Parathyroid adenoma (tissue), 2 donors: ENCODE measurements at regions not wholly inside any gene's neighbourhood (a gene's known extent, or its start where the extent isn't known, plus 50 kb on each side); places are given as distances from the start of the nearest gene placed in this dataset.
A peak's percentile ranks its signal among the peaks of the same experiment; 100 is the strongest.

ENCODE experiments used
- H2AFZ ChIP-seq: fragments of 300-600 bp; sonication (generic); one replicate; pipeline ENCODE4 v1.7.0; 2017; ENCODE audit warnings: antibody characterized with exemption, mild to moderate bottlenecking
- H3K27ac ChIP-seq: fragments of 300-600 bp; sonication (generic); one replicate; pipeline ENCODE4 v1.7.0; 2017
- H3K27me3 ChIP-seq: fragments of 300-600 bp; sonication (generic); one replicate; pipeline ENCODE4 v1.7.0; 2017; ENCODE audit warnings: low read length; ENCODE audit not compliant: control insufficient read depth, insufficient read depth
- H3K36me3 ChIP-seq: fragments of 300-600 bp; sonication (generic); one replicate; pipeline ENCODE4 v1.7.0; 2017; ENCODE audit warnings: low read length; ENCODE audit not compliant: control insufficient read depth, insufficient read depth
- H3K4me1 ChIP-seq: fragments of 300-600 bp; sonication (generic); one replicate; pipeline ENCODE4 v1.7.0; 2017; ENCODE audit warnings: control low read depth
- H3K4me2 ChIP-seq: fragments of 300-600 bp; sonication (generic); one replicate; pipeline ENCODE4 v1.7.0; 2017; ENCODE audit warnings: low read length
- H3K4me3 ChIP-seq: fragments of 300-600 bp; sonication (generic); one replicate; pipeline ENCODE4 v1.7.0; 2017; ENCODE audit warnings: low read depth, low read length
- H3K79me2 ChIP-seq: fragments of 300-600 bp; sonication (generic); one replicate; pipeline ENCODE4 v1.7.0; 2017; ENCODE audit warnings: control low read depth
- H3K9ac ChIP-seq: fragments of 300-600 bp; sonication (generic); one replicate; pipeline ENCODE4 v1.7.0; 2017; ENCODE audit warnings: mild to moderate bottlenecking
- H3K9me3 ChIP-seq: fragments of 300-600 bp; sonication (generic); one replicate; pipeline ENCODE4 v1.7.0; 2017; ENCODE audit warnings: low read length; ENCODE audit not compliant: control insufficient read depth
- TF ChIP-seq, protein P1 (sequence below): fragments of 300-600 bp; sonication (generic); IDR thresholded peaks from one replicate; pipeline ENCODE4 v1.7.0; 2017; ENCODE audit warnings: antibody characterized with exemption, mild to moderate bottlenecking
- donor health status: primary hyperparathyroidism.

DNA sequence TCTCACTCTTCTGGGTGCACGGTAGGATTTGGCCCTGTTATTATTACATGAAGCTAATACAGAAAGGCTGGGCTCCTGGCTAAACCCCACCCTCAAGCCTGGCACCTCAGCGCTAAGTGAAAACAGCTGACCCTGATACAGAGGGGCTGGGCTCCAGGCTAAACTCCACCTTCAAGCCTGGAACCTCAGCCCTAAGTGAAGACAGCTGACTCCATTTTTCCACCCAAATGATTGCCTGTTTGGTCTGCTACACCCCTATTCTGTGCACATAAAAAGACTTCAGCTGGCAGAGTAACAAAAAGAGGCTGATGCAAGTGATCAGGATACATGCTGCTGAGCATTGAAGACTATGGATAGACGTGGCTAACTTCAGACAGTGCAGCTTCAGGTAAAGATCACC lies 148.4 kb upstream of the CLINT1 start:
- no peak overlapping the region for H3K4me2 ChIP-seq
- H3K4me1 ChIP-seq: no peaks in the 10 kb centered on the region
- no peaks in the 10 kb centered on the region for H3K79me2 ChIP-seq
- no peaks in the 10 kb centered on the region for H3K36me3 ChIP-seq
- no peaks in the 10 kb centered on the region for H3K9me3 ChIP-seq
- TF ChIP-seq, protein P1, sequence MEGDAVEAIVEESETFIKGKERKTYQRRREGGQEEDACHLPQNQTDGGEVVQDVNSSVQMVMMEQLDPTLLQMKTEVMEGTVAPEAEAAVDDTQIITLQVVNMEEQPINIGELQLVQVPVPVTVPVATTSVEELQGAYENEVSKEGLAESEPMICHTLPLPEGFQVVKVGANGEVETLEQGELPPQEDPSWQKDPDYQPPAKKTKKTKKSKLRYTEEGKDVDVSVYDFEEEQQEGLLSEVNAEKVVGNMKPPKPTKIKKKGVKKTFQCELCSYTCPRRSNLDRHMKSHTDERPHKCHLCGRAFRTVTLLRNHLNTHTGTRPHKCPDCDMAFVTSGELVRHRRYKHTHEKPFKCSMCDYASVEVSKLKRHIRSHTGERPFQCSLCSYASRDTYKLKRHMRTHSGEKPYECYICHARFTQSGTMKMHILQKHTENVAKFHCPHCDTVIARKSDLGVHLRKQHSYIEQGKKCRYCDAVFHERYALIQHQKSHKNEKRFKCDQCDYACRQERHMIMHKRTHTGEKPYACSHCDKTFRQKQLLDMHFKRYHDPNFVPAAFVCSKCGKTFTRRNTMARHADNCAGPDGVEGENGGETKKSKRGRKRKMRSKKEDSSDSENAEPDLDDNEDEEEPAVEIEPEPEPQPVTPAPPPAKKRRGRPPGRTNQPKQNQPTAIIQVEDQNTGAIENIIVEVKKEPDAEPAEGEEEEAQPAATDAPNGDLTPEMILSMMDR: no peak
- H3K4me3 ChIP-seq: no peak overlapping the region
- H3K27me3 ChIP-seq: no peaks in the 10 kb centered on the region
- H3K9ac ChIP-seq: no peak overlapping the region
- H3K27ac ChIP-seq: no peak overlapping the region
- H2AFZ ChIP-seq: no peak overlapping the region

- no peak overlapping the region for H3K9ac ChIP-seq
- TF ChIP-seq, protein P1: no peak
- H3K79me2 ChIP-seq: no peaks in the 10 kb centered on the region
- no peaks in the 10 kb centered on the region for H3K27me3 ChIP-seq
- H3K9me3 ChIP-seq: no peaks in the 10 kb centered on the region
- H2AFZ ChIP-seq: no peak overlapping the region
- H3K27ac ChIP-seq: no peak overlapping the region
- no peaks in the 10 kb centered on the region for H3K36me3 ChIP-seq
- no peaks in the 10 kb centered on the region for H3K4me1 ChIP-seq
- no peak overlapping the region for H3K4me3 ChIP-seq
- no peak overlapping the region for H3K4me2 ChIP-seq
Observed at GRCh38 chr5:157999696-158000095, 140.8 kb upstream of the CLINT1 start.

GRCh38 chr5:157997991-157998504 lies 139.1 kb upstream of the CLINT1 start:
- no peak overlapping the region for H3K4me2 ChIP-seq
- no peak overlapping the region for H3K27ac ChIP-seq
- no peaks in the 10 kb centered on the region for H3K9me3 ChIP-seq
- no peak overlapping the region for H2AFZ ChIP-seq
- H3K27me3 ChIP-seq: no peaks in the 10 kb centered on the region
- no peak overlapping the region for H3K9ac ChIP-seq
- H3K36me3 ChIP-seq: no peaks in the 10 kb centered on the region
- H3K79me2 ChIP-seq: no peaks in the 10 kb centered on the region
- H3K4me1 ChIP-seq: no peaks in the 10 kb centered on the region
- TF ChIP-seq, protein P1: no peak
- H3K4me3 ChIP-seq: no peak overlapping the region

DNA sequence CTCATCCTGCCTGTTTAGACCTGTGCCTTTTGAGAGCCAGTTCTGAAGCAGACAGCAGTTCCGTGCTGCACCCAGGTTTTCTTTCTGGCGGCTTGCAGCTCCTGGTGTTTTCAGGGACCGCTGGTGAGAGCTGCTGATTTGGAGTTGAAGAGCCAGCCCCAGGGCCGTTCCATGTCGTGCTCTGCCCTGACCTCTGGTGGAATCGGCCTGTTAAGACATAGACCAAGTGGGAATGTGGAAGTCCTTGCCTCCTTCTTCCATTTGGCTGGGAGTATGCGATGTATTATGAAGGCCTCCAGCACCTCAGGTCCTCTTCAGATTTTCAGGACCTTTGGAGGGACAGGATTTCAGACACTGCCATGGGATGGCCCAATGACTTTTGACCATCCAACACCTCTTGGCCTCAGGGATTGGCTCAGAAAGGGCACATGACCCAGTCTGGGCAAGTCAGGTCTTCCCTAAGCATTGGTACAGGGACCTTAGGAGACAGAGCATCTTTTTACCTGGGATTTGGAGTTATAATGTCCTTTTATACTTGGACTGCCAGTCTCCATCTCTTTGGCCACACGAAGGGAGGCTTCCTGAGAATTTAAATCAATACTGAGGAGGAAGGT lies 136.1 kb upstream of the CLINT1 start:
- no peak overlapping the region for H3K9ac ChIP-seq
- H3K36me3 ChIP-seq: no peaks in the 10 kb centered on the region
- H3K4me2 ChIP-seq: no peak overlapping the region
- peak overlapping the region; percentile 75 for H2AFZ ChIP-seq
- no peaks in the 10 kb centered on the region for H3K27me3 ChIP-seq
- TF ChIP-seq, protein P1: peak; percentile 85
- no peaks in the 10 kb centered on the region for H3K9me3 ChIP-seq
- no peak overlapping the region for H3K27ac ChIP-seq
- H3K4me3 ChIP-seq: no peak overlapping the region
- no peaks in the 10 kb centered on the region for H3K79me2 ChIP-seq
- H3K4me1 ChIP-seq: no peaks in the 10 kb centered on the region
